Adipocyte (in vitro differentiated cells): ENCODE measurements at regions not wholly inside any gene's neighbourhood (a gene's known extent, or its start where the extent isn't known, plus 50 kb on each side); places are given as distances from the start of the nearest gene placed in this dataset.

Source experiments
- DNase-seq: peaks from one replicate; pipeline ENCODE4 v3.0.0-alpha.2; 2015; ENCODE audit warnings: low read depth
- H3K27me3 ChIP-seq: replicated peaks from 2 replicates; pipeline ENCODE4 v1.7.0; 2013; ENCODE audit warnings: mild to moderate bottlenecking, low read length, moderate library complexity; ENCODE audit not compliant: control insufficient read depth, insufficient read depth
- H3K36me3 ChIP-seq: 2 replicates; pipeline ENCODE4 v1.7.0; 2013; ENCODE audit warnings: low read length, mild to moderate bottlenecking, moderate library complexity; ENCODE audit not compliant: control insufficient read depth, insufficient read depth, severe bottlenecking
- H3K4me1 ChIP-seq: 2 replicates; pipeline ENCODE4 v1.7.0; 2013; ENCODE audit warnings: mild to moderate bottlenecking, low read length, moderate library complexity; ENCODE audit not compliant: control insufficient read depth, insufficient read depth
- H3K4me3 ChIP-seq: 2 replicates; pipeline ENCODE4 v1.7.0; 2013; ENCODE audit warnings: mild to moderate bottlenecking, low read length, moderate library complexity
- H3K9ac ChIP-seq: 2 replicates; pipeline ENCODE4 v1.7.0; 2013; ENCODE audit warnings: mild to moderate bottlenecking, low read length, moderate library complexity
- H3K9me3 ChIP-seq: 2 replicates; pipeline ENCODE4 v1.7.0; 2013; ENCODE audit warnings: mild to moderate bottlenecking, low read length, moderate library complexity; ENCODE audit not compliant: control insufficient read depth

GRCh38 chr15:48025118-48025517 lies 95.7 kb upstream of the SLC24A5 start:
- no peak overlapping the region for H3K4me3 ChIP-seq
- H3K4me1 ChIP-seq = no peaks in the 10 kb centered on the region
- H3K9ac ChIP-seq = no peak overlapping the region
- H3K36me3 ChIP-seq = no peaks in the 10 kb centered on the region
- H3K9me3 ChIP-seq = no peaks in the 10 kb centered on the region
- peaks cover 11% of the 10 kb centered on the region for H3K27me3 ChIP-seq
- peak; percentile 12 for DNase-seq

DNA sequence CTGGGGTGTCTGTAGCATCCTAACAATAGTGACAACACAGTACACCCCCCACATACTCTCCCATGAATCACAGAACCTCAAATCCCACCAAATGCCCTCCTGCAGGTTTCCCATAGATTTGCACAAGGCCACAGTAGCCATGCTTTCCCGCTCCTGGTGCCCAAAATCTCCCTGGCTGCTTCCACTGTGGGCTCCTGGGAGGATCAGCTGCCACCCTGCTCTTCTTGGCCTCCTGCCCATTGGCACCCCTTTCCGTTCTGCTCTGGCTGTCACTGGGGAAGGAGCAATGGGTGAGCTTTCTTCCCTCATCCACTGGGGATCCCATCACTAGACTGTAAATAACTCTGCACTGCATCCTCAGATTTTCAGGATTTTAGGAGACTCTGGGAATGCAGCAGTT lies 92.1 kb upstream of the SLC24A5 start:
- H3K36me3 ChIP-seq = no peaks in the 10 kb centered on the region
- no peak overlapping the region for H3K9ac ChIP-seq
- no peak for DNase-seq
- H3K27me3 ChIP-seq = peaks cover 13% of the 10 kb centered on the region
- no peaks in the 10 kb centered on the region for H3K4me1 ChIP-seq
- H3K9me3 ChIP-seq = no peaks in the 10 kb centered on the region
- no peak overlapping the region for H3K4me3 ChIP-seq

DNA sequence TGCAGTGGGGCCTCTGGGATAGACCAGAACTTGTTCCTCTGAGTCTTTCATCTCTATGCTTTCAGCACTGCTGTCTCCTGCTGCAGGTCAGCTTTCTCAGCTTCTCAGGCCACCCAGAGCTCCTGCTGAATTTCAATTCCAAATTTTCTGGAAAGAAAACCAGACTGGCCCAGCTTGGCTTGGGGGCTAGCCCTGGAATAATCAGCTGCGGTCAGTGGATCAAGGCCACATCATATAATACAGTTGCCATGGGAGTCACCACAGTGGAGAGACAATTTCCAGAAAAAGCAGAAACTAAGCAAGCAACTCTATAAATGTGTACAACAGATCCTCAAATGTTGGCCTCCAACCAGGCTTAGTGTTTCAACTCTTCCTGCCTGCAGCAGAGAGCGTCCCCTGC lies 91.1 kb upstream of the SLC24A5 start:
- Histone ChIP-seq H3K4me3 (no peak overlapping the region), H3K36me3 (no peaks in the 10 kb centered on the region), H3K27me3 (peaks cover 17% of the 10 kb centered on the region), H3K4me1 (no peaks in the 10 kb centered on the region), H3K9ac (no peak overlapping the region), H3K9me3 (no peaks in the 10 kb centered on the region)
- DNase-seq = no peak

GRCh38 chr15:48031466-48031865 lies 89.3 kb upstream of the SLC24A5 start:
- no peaks in the 10 kb centered on the region for H3K9me3 ChIP-seq
- H3K36me3 ChIP-seq = no peaks in the 10 kb centered on the region
- H3K4me3 ChIP-seq = no peak overlapping the region
- peaks cover 24% of the 10 kb centered on the region for H3K27me3 ChIP-seq
- DNase-seq = no peak
- H3K9ac ChIP-seq = no peak overlapping the region
- no peaks in the 10 kb centered on the region for H3K4me1 ChIP-seq

GRCh38 chr15:48031973-48032372 lies 88.8 kb upstream of the SLC24A5 start:
- Histone ChIP-seq H3K4me3 (no peak overlapping the region), H3K4me1 (no peaks in the 10 kb centered on the region), H3K9ac (no peak overlapping the region), H3K9me3 (no peaks in the 10 kb centered on the region), H3K36me3 (no peaks in the 10 kb centered on the region), H3K27me3 (peaks cover 23% of the 10 kb centered on the region)
- DNase-seq = no peak

- Histone ChIP-seq H3K9me3 (no peaks in the 10 kb centered on the region), H3K36me3 (no peaks in the 10 kb centered on the region), H3K4me3 (no peak overlapping the region), H3K4me1 (no peaks in the 10 kb centered on the region), H3K9ac (no peak overlapping the region), H3K27me3 (peaks cover 15% of the 10 kb centered on the region)
- no peak for DNase-seq
Measured at GRCh38 chr15:48032911-48033310, 87.9 kb upstream of the SLC24A5 start.

DNA sequence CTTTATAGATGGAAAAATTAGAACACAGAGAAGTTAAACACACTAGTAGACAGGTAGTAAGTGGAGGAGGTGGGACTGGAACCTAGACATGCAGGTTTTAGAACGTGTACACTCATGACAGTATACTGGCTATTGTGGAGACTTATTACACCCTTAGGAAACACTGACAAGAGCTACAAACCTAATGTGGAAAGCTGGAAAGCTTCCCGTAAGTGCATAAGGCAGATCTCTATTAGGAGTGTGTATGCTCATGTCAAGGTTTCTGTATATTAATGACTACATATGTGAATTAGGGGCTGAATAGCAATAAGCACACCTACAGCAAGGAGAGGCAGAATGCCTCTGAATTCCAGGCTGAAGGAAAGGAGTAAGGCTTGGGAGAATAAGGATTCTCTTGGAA lies 82.6 kb upstream of the SLC24A5 start:
- H3K9me3 ChIP-seq = peaks cover 6% of the 10 kb centered on the region
- H3K27me3 ChIP-seq = peaks cover 32% of the 10 kb centered on the region
- H3K4me1 ChIP-seq = no peaks in the 10 kb centered on the region
- no peak overlapping the region for H3K4me3 ChIP-seq
- H3K36me3 ChIP-seq = no peaks in the 10 kb centered on the region
- no peak overlapping the region for H3K9ac ChIP-seq
- no peak for DNase-seq

GRCh38 chr15:48040166-48040817 lies 80.5 kb upstream of the SLC24A5 start:
- H3K9me3 ChIP-seq = peaks cover 6% of the 10 kb centered on the region
- peak; percentile 40 for DNase-seq
- no peak overlapping the region for H3K9ac ChIP-seq
- no peaks in the 10 kb centered on the region for H3K36me3 ChIP-seq
- peaks cover 26% of the 10 kb centered on the region for H3K27me3 ChIP-seq
- no peak overlapping the region for H3K4me3 ChIP-seq
- no peaks in the 10 kb centered on the region for H3K4me1 ChIP-seq

DNA sequence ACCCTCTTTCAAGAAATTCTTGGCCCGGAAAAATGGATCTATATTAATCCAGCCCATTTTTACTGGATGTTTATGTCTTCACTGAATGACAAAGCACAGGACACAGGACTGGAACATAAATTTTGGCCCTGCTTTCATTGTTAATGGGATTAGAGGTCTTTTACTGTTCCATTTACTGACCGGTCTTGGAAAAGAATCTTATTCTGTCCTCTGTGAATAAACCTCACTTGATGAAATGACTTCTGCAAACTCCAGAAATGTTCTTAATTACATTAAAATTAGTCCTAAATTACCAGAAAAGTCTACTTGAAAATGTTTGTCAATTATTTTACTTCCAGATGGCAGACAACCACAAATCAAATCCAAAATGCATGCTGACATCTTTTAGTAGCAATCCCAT lies 79.3 kb upstream of the SLC24A5 start:
- no peak overlapping the region for H3K9ac ChIP-seq
- peaks cover 18% of the 10 kb centered on the region for H3K27me3 ChIP-seq
- H3K9me3 ChIP-seq = peaks cover 6% of the 10 kb centered on the region
- H3K4me1 ChIP-seq = no peaks in the 10 kb centered on the region
- H3K36me3 ChIP-seq = no peaks in the 10 kb centered on the region
- no peak overlapping the region for H3K4me3 ChIP-seq
- no peak for DNase-seq

- Histone ChIP-seq H3K27me3 (peaks cover 5% of the 10 kb centered on the region), H3K4me1 (no peaks in the 10 kb centered on the region), H3K36me3 (no peaks in the 10 kb centered on the region), H3K4me3 (no peak overlapping the region), H3K9me3 (no peaks in the 10 kb centered on the region), H3K9ac (no peak overlapping the region)
- DNase-seq = no peak
Measured at GRCh38 chr15:48046813-48047438, 73.9 kb upstream of the SLC24A5 start.

- Histone ChIP-seq H3K27me3 (no peaks in the 10 kb centered on the region), H3K9ac (no peak overlapping the region), H3K36me3 (no peaks in the 10 kb centered on the region), H3K4me1 (no peaks in the 10 kb centered on the region), H3K4me3 (no peak overlapping the region), H3K9me3 (no peaks in the 10 kb centered on the region)
- no peak for DNase-seq
Measured at GRCh38 chr15:48049736-48050135, 71.1 kb upstream of the SLC24A5 start.

DNA sequence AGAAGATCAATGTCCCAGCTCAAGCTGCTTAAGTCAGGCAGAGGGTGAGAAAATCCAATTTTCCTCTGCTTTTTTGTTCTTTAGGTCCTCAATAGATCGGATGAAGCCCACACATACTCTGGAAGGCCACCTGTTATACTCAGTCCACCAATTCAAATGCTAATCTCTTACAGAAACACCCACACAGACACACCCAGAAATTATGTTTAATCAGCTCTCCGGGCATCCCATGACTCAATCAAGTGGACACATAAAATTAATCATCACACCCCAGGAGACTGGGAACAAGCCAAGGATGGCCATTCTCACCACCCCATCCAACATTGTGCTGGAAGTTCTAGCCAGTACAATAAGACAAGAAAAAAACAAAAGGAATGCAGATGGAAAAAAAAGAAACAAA lies 67.8 kb upstream of the SLC24A5 start:
- no peak overlapping the region for H3K9ac ChIP-seq

More for the DNA sequence above, 67.8 kb upstream of the SLC24A5 start:
- Histone ChIP-seq H3K4me1 (no peaks in the 10 kb centered on the region), H3K4me3 (no peak overlapping the region), H3K9me3 (no peaks in the 10 kb centered on the region), H3K27me3 (no peaks in the 10 kb centered on the region), H3K36me3 (no peaks in the 10 kb centered on the region)
- no peak for DNase-seq
